ENCODE measurements at regions not wholly inside any gene's neighbourhood (a gene's known extent, or its start where the extent isn't known, plus 50 kb on each side); places are given as distances from the start of the nearest gene placed in this dataset.

DNA sequence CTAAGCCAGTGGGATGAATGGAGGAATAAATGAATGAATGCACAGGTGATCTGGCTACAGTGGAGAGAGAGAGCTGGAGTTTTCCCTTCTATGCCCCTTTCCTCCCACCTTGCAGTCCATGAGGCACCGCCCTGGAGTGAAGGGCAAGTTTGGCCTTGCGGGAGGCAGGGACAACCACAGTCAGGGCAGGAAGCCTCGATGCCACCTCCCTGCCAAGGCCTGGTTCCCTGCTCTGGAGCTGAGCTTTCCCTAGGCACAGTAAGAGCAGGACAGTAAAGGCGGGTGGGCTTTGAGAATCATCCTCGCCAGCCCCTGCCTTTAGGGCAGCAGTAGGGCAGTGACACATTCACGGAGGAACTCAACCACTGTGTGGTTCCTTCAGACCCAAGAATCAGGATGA, 72.6 kb downstream of the RBFOX3 start:
- no peak for TF ChIP-seq CTCF (IDR thresholded peaks at IDR 0.05)
- no peak for TF ChIP-seq CREM (CRISPR knock-in tag; IDR thresholded peaks at IDR 0.05)
- TF ChIP-seq TEAD4 (CRISPR knock-in tag; IDR thresholded peaks at IDR 0.05), result no peak
- no peak for TF ChIP-seq CBFB (CRISPR knock-in tag; IDR thresholded peaks at IDR 0.05; ENCODE audit: low read depth)
- no peak for TF ChIP-seq NFYB (CRISPR knock-in tag; conservative IDR thresholded peaks at IDR 0.05; ENCODE audit: low read depth)
- TF ChIP-seq MXD4 (CRISPR knock-in tag; IDR thresholded peaks at IDR 0.05; ENCODE audit: borderline replicate concordance), result no peak
- TF ChIP-seq CREB1 (CRISPR knock-in tag; IDR thresholded peaks at IDR 0.05), result no peak
- no peak for TF ChIP-seq ATF3 (CRISPR knock-in tag; conservative IDR thresholded peaks at IDR 0.05)
- TF ChIP-seq, protein P1, sequence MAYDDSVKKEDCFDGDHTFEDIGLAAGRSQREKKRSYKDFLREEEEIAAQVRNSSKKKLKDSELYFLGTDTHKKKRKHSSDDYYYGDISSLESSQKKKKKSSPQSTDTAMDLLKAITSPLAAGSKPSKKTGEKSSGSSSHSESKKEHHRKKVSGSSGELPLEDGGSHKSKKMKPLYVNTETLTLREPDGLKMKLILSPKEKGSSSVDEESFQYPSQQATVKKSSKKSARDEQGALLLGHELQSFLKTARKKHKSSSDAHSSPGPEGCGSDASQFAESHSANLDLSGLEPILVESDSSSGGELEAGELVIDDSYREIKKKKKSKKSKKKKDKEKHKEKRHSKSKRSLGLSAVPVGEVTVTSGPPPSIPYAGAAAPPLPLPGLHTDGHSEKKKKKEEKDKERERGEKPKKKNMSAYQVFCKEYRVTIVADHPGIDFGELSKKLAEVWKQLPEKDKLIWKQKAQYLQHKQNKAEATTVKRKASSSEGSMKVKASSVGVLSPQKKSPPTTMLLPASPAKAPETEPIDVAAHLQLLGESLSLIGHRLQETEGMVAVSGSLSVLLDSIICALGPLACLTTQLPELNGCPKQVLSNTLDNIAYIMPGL (CRISPR knock-in tag; IDR thresholded peaks at IDR 0.05), result no peak

All from WTC11 (cell line).